ENCODE measurements at regions not wholly inside any gene's neighbourhood (a gene's known extent, or its start where the extent isn't known, plus 50 kb on each side); places are given as distances from the start of the nearest gene placed in this dataset.
A peak's percentile ranks its signal among the peaks of the same experiment; 100 is the strongest.

GRCh38 chr14:51145246-51145645 lies 50.3 kb upstream of the TRIM9 start:
- no peak for DNase-seq

- DNase-seq: no peak
Measured at GRCh38 chr14:51147183-51147582, 52.3 kb upstream of the TRIM9 start.

GRCh38 chr14:51155326-51155725 lies 60.4 kb upstream of the TRIM9 start:
- DNase-seq: no peak

DNA sequence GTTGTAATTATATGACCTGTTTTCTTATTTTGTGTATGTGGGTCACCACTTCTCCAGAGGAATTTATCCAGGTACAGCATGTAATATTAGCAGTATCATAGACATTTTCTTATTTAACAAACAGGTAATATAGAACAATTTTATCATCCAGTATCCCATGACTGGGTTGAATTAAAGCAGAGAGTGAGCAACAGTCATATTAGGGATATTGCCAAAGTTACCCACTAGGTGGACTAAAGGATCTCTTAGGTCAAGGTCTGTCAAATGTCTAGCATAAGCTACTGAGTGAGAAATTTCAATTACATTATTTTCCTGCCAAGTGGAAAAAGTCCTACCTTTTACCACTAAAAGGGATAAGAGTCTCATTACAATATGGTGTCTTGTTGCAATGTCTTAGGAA lies 62.1 kb upstream of the TRIM9 start:
- peak; percentile 8 for DNase-seq

DNA sequence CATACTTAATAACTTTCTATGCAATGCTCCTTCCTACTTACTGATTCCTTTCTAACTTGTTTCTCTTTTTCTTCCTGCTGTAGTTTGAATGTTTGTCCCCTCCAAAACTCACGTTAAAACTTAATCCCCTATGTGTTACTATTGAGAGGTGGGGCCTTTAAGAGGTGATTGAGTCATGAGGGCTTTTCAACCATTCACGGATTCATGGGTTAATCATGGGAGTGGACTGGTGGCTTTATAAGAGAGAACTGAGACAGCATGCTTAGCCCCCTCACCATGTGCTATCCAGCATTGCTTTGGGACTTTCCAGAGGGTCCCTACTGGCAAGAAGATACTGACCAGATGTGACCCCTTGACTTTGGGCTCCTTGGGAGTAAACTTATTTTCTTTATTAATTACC lies 66.0 kb upstream of the TRIM9 start:
- DNase-seq: no peak

GRCh38 chr14:51165415-51165814 lies 70.5 kb upstream of the TRIM9 start:
- no peak for DNase-seq

DNA sequence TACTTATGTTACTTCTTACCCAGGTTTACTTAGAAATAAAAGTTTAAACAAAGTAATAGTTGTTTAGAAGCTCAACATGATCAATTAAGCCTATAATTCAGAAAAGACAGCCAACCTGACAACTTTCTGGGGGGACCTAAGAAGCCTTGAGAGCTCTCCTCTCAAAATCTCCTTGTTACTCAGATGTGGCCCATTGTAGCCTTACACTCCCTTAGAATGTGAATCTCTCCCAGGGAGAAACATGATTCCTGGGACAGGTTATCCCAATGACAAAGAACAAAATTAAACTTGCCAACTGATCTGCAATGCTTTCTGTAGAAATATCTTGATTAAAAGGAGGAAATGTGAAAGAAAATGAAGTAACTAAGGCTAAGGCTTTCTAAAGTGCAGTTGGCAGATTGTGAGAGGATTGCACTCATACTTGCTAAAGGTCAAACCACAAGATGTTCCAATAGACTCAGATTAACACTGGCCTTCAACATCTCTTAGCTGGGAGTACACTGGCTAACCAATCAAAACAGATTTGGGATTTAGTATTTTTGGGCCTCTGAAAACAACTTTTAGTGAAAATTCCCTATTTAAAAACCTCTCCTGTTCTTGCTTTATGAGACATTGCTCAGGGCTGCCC lies 72.3 kb upstream of the TMX1 start:
- DNase-seq: no peak

GRCh38 chr14:51168215-51168613 lies 71.8 kb upstream of the TMX1 start:
- DNase-seq: no peak

DNA sequence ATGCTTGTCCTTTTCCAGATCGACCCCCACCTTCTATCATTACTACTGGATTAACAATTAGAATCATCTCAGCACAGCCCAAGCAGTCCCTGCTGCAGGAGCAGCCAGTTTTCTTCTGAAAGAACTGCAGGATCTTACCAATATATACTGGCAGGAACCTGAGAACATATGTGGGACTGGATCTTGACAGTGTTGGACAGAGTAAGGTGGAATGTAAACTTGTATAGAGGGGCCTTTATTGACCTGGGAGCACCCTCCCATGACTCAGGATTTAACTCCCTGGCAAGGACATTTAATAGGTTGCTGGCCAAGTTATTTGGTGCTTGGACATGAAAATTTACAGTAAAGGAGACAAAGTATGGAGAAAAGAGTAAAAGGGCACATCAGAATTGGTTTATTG lies 66.2 kb upstream of the TMX1 start:
- no peak for DNase-seq

DNA sequence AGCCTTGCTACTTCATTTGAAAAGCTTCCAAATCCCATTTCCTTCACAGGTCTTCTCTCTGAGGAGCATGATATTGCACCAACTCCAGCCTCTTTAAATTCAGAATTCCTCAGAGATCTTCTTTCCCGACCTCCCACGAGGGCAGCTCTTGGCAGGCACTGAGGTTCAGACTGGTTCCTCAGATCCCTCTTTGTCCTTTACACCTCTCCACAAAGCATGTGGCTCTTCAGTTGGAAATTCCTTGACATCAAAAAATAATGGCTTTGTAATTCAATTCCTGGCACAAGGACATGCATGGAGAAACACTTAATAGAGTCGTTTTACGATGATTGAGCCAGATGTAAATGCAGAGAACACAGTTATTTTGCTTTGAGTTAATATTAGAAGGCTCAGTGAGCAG lies 63.2 kb upstream of the TMX1 start:
- no peak for DNase-seq

DNA sequence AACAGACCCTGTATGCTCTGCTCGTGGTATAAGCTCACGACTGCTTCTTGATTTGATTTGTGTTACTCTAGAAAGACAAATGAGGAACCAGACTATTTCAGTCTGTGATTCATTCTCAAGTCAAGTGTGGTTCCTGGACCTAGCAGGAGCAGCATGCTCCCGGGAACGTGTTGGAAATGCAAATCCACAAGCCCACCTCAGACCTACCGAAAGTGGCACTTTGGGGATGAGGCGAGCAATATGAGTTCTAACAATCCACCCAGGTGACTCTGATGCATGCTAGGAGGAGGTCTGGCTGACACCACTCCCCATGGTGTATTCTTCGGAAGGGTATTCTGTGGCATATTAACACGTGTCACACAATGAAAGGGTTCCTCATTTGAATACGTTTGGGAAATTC lies 59.5 kb upstream of the TMX1 start:
- no peak for DNase-seq

- no peak for DNase-seq
Measured at GRCh38 chr14:51182131-51182565, 57.9 kb upstream of the TMX1 start.

DNA sequence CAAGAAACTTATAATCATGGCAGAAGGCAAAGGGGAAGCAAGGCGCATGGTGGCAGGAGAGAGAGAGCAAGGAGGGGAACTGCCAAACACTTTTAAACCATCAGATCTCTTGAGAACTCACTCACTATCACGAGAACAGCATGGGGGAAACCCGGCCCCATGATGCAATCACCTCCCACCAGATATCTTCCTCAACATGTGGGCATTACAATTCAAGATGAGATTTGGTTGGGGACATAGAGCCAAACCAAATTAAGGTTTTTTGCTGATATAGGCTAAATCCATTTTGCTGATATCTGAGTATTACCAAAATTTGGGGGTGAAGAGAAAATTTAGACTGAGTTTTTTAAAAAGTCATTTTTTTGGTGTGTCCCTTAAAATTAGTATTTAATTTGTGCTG lies 54.9 kb upstream of the TMX1 start:
- DNase-seq: no peak

GRCh38 chr14:51185754-51186153 lies 54.3 kb upstream of the TMX1 start:
- no peak for DNase-seq

DNA sequence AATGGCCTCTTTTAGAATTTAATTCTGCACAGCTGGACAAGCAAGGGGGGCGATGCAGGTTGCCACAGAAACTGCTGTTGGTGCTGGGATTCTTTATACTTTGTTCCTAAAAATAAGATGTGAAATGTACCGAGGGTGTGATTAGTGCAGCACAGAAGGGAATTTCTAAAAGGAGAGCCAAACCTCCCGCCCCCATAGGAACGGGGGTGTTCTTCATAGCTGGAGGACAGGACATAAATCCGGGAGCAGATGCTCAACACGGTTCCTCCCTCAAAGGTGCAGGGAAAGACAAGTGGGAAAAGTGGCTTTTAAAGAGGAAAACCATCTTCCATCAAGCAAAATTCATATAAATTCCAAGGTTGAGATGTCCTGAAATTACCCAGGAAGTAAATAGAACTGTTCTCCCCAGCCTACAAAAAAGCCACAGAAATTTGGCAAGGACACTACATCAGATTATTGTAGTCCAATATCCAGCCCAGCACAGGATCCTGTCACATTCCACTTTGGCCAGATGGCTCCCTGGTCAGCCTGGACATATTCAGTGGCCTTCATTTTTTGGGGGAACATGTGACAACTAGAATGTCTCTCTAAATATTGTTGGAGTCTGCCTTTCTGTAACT lies 51.4 kb upstream of the TMX1 start:
- DNase-seq: no peak

GRCh38 chr14:51189600-51190376 lies 50.3 kb upstream of the TMX1 start:
- no peak for DNase-seq

All from 8988T (cell line).